ENCODE measurements at regions not wholly inside any gene's neighbourhood (a gene's known extent, or its start where the extent isn't known, plus 50 kb on each side); places are given as distances from the start of the nearest gene placed in this dataset.

- TF ChIP-seq CTCF (IDR thresholded peaks at IDR 0.05): no peak
- no peak for TF ChIP-seq POLR2A (IDR thresholded peaks at IDR 0.05)
Measured at GRCh38 chr21:32920474-32920873, 105.3 kb upstream of the OLIG2 start.

Data from Peyer's patch (tissue), 4 donors.